Medulla oblongata (tissue), 1 donor: ENCODE measurements at regions not wholly inside any gene's neighbourhood (a gene's known extent, or its start where the extent isn't known, plus 50 kb on each side); places are given as distances from the start of the nearest gene placed in this dataset.
"Not testable (repeated sequence)": the region's sequence is repeated elsewhere in the genome, so short reads cannot be mapped to it uniquely, and the experiment has no call there.

Source experiments
- DNase-seq: peaks from one replicate; pipeline ENCODE4 v3.0.0-alpha.2; 2015; ENCODE audit errors: extremely low spot score

- no peak for DNase-seq
These were observed 430.1 kb upstream of the EPHA3 start for GRCh38 chr3:88677298-88677697.

- DNase-seq, result no peak
These were observed 428.7 kb upstream of the EPHA3 start for GRCh38 chr3:88678747-88679146.

- no peak for DNase-seq
These were observed 417.1 kb upstream of the EPHA3 start for GRCh38 chr3:88690287-88690686.

GRCh38 chr3:88691081-88691480 lies 416.3 kb upstream of the EPHA3 start:
- DNase-seq, result no peak

GRCh38 chr3:88703501-88704059 lies 403.8 kb upstream of the EPHA3 start:
- no peak for DNase-seq

GRCh38 chr3:88704338-88704737 lies 403.1 kb upstream of the EPHA3 start:
- no peak for DNase-seq

- DNase-seq, result no peak
These were observed 399.6 kb upstream of the EPHA3 start for GRCh38 chr3:88707837-88708236.

GRCh38 chr3:88712552-88712951 lies 394.9 kb upstream of the EPHA3 start:
- no peak for DNase-seq

GRCh38 chr3:88713233-88713691 lies 394.2 kb upstream of the EPHA3 start:
- no peak for DNase-seq

GRCh38 chr3:88725440-88726165 lies 381.8 kb upstream of the EPHA3 start:
- no peak for DNase-seq

- no peak for DNase-seq
These were observed 375.2 kb upstream of the EPHA3 start for GRCh38 chr3:88732186-88732585.

GRCh38 chr3:88742106-88742505 lies 365.3 kb upstream of the EPHA3 start:
- no peak for DNase-seq

- DNase-seq, result no peak
These were observed 364.5 kb upstream of the EPHA3 start for GRCh38 chr3:88742674-88743507.

- no peak for DNase-seq
These were observed 362.5 kb upstream of the EPHA3 start for GRCh38 chr3:88744896-88745295.

GRCh38 chr3:88747145-88747544 lies 360.3 kb upstream of the EPHA3 start:
- not testable (repeated sequence) for DNase-seq

- DNase-seq, result no peak
These were observed 348.7 kb upstream of the EPHA3 start for GRCh38 chr3:88758676-88759075.

- no peak for DNase-seq
These were observed 339.7 kb upstream of the EPHA3 start for GRCh38 chr3:88767746-88768145.

- DNase-seq, result no peak
These were observed 333.7 kb upstream of the EPHA3 start for GRCh38 chr3:88773766-88774165.

- no peak for DNase-seq
These were observed 332.3 kb upstream of the EPHA3 start for GRCh38 chr3:88775026-88775690.

GRCh38 chr3:88779482-88779881 lies 327.9 kb upstream of the EPHA3 start:
- no peak for DNase-seq

GRCh38 chr3:88784925-88785324 lies 322.5 kb upstream of the EPHA3 start:
- DNase-seq, result no peak

GRCh38 chr3:88785841-88786240 lies 321.6 kb upstream of the EPHA3 start:
- DNase-seq, result no peak
